BLaER1 (cell line): ENCODE measurements at regions not wholly inside any gene's neighbourhood (a gene's known extent, or its start where the extent isn't known, plus 50 kb on each side); places are given as distances from the start of the nearest gene placed in this dataset.
"Not testable (repeated sequence)": the region's sequence is repeated elsewhere in the genome, so short reads cannot be mapped to it uniquely, and the experiment has no call there.

Experiments
- H3K27ac ChIP-seq: shearing (Covaris generic); formaldehyde crosslinking; 2 replicates; pipeline ENCODE4 v1.8.1; 2022
- H3K27me3 ChIP-seq: shearing (Covaris generic); formaldehyde crosslinking; 2 replicates; pipeline ENCODE4 v1.8.1; 2022
- H3K36me3 ChIP-seq: shearing (Covaris generic); formaldehyde crosslinking; 2 replicates; pipeline ENCODE4 v1.8.1; 2022
- H3K4me1 ChIP-seq: shearing (Covaris generic); formaldehyde crosslinking; 2 replicates; pipeline ENCODE4 v1.8.1; 2022
- H3K4me2 ChIP-seq: shearing (Covaris generic); formaldehyde crosslinking; 2 replicates; pipeline ENCODE4 v1.8.1; 2022
- H3K4me3 ChIP-seq: shearing (Covaris generic); formaldehyde crosslinking; 2 replicates; pipeline ENCODE4 v1.8.1; 2022
- H3K9ac ChIP-seq: shearing (Covaris generic); formaldehyde crosslinking; 2 replicates; pipeline ENCODE4 v1.8.1; 2022
- H3K9me3 ChIP-seq: shearing (Covaris generic); formaldehyde crosslinking; 2 replicates; pipeline ENCODE4 v1.8.1; 2022
- H4K20me1 ChIP-seq: shearing (Covaris generic); formaldehyde crosslinking; 2 replicates; pipeline ENCODE4 v1.8.1; 2022
- Cebpa-rat ChIP-seq: shearing (Covaris generic); IDR thresholded peaks from 2 replicates; pipeline ENCODE4 v1.8.1; 2022

DNA sequence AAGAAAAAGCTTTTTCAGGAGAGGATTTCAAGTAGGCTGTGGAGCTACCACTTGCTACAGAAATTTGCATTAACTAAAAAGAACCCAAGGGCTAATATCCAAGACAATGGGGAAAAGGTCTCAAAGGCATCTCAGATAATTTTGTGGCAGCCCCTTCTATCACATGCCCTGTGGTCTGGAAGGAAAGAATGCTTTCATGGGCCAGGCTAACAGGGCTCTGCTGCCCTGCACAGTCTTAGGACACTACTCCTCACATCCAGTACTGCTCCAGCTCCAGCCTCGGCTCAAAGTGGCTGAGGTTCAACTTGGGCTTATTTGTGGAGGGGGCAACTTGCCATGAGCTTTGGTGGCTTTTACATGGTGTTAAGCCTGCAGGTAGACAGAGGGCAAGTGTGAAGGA is 1150.3 kb downstream of the CNTNAP5 start:
- Histone ChIP-seq H3K9me3 (no peaks in the 10 kb centered on the region), H3K27ac (no peak overlapping the region), H3K4me3 (no peak overlapping the region)

GRCh38 chr2:125185691-125186270 is 1160.7 kb downstream of the CNTNAP5 start:
- Histone ChIP-seq H3K4me1 (no peaks in the 10 kb centered on the region), H3K9me3 (no peaks in the 10 kb centered on the region), H3K27me3 (no peaks in the 10 kb centered on the region), H3K9ac (no peak overlapping the region), H3K27ac (no peak overlapping the region), H4K20me1 (no peaks in the 10 kb centered on the region), H3K4me3 (no peak overlapping the region), H3K36me3 (no peaks in the 10 kb centered on the region), H3K4me2 (no peak overlapping the region)
- no peak for TF ChIP-seq Cebpa-rat

More for the DNA sequence above, 1150.3 kb downstream of the CNTNAP5 start:
- no peaks in the 10 kb centered on the region for H3K4me1 ChIP-seq
- H3K36me3 ChIP-seq, result no peaks in the 10 kb centered on the region
- TF ChIP-seq Cebpa-rat, result no peak
- no peak overlapping the region for H3K4me2 ChIP-seq
- no peaks in the 10 kb centered on the region for H3K27me3 ChIP-seq
- H4K20me1 ChIP-seq, result no peaks in the 10 kb centered on the region
- H3K9ac ChIP-seq, result no peak overlapping the region

DNA sequence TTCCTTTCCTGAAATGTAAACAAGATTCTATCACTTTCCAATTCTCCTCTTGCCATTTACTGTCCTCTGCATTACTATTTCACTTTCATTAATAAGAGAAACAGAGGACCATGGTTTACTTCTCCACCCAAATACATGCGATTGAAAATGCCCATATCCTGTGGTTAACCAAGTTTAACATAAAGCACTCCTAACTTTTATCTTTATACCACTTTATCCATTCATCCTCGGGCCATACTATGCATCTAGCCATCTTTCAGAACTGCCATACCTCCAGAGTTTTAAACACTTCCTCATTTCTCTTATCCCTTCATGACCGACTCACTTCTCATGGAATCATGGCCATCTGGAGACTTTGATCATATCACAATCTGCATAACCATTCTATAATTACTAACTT is 1182.3 kb downstream of the CNTNAP5 start:
- no peak for TF ChIP-seq Cebpa-rat
- no peaks in the 10 kb centered on the region for H3K36me3 ChIP-seq
- H3K9me3 ChIP-seq, result no peaks in the 10 kb centered on the region
- H4K20me1 ChIP-seq, result no peaks in the 10 kb centered on the region
- H3K27ac ChIP-seq, result no peak overlapping the region
- H3K4me1 ChIP-seq, result no peaks in the 10 kb centered on the region
- H3K4me2 ChIP-seq, result no peak overlapping the region
- no peak overlapping the region for H3K9ac ChIP-seq
- H3K27me3 ChIP-seq, result no peaks in the 10 kb centered on the region
- no peak overlapping the region for H3K4me3 ChIP-seq

GRCh38 chr2:125216321-125216720 is 1191.2 kb downstream of the CNTNAP5 start:
- Histone ChIP-seq H3K4me2 (no peak overlapping the region), H3K4me3 (no peak overlapping the region), H3K9ac (no peak overlapping the region), H3K9me3 (peaks cover 9% of the 10 kb centered on the region; the same call in 1 of the 2 replicates), H3K36me3 (no peaks in the 10 kb centered on the region), H3K4me1 (no peaks in the 10 kb centered on the region), H3K27me3 (no peaks in the 10 kb centered on the region), H3K27ac (no peak overlapping the region), H4K20me1 (no peaks in the 10 kb centered on the region)
- TF ChIP-seq Cebpa-rat, result no peak

DNA sequence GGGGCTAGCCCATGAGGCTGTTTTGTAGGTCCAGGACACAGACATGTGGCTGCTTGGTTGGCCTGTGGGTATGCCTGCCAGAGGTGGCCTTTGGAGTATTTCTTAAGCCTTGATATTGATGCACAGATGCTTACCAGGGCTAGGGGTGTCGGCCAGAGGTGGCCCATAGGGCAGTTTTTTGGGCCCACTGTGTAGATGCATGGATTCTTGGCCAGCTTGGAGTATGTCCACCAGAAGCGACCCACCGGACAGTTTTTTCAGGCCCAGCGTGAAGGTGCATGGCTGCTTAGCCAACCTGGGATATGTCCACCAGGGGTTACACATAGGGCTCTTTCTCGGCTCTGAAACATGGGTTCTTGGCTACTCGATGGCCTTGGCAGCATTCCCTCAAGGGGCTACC is 1199.1 kb downstream of the CNTNAP5 start:
- Histone ChIP-seq H3K27me3 (no peaks in the 10 kb centered on the region), H3K9me3 (peaks cover 27% of the 10 kb centered on the region), H3K9ac (no peak overlapping the region), H3K27ac (no peak overlapping the region), H3K4me2 (no peak overlapping the region), H4K20me1 (no peaks in the 10 kb centered on the region), H3K36me3 (no peaks in the 10 kb centered on the region), H3K4me3 (no peak overlapping the region), H3K4me1 (no peaks in the 10 kb centered on the region)
- no peak for TF ChIP-seq Cebpa-rat

DNA sequence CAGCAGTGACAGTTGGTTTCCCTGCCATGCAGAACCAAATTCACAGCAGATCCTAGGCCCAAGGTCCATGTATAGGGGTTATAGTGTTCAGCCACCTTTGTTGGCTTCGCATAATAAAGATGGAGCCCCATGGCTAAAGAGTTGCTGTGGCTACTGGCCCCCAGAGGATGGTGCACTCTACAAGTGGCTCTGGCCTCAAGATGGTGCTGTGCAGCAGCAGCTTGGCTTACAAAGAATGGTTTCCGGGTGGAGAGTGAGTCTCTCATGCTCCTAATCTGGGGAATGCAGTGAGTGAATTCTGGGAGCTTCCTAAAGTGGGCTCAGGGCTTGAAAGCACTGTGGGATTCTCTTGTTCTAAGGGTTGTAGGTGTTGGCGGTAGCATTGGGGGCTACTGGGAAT is 1199.7 kb downstream of the CNTNAP5 start:
- TF ChIP-seq Cebpa-rat, result no peak
- Histone ChIP-seq H3K9ac (no peak overlapping the region), H3K4me1 (no peaks in the 10 kb centered on the region), H3K4me3 (no peak overlapping the region), H3K36me3 (no peaks in the 10 kb centered on the region), H3K27me3 (no peaks in the 10 kb centered on the region), H4K20me1 (no peaks in the 10 kb centered on the region), H3K4me2 (no peak overlapping the region), H3K27ac (no peak overlapping the region), H3K9me3 (peaks cover 27% of the 10 kb centered on the region)

DNA sequence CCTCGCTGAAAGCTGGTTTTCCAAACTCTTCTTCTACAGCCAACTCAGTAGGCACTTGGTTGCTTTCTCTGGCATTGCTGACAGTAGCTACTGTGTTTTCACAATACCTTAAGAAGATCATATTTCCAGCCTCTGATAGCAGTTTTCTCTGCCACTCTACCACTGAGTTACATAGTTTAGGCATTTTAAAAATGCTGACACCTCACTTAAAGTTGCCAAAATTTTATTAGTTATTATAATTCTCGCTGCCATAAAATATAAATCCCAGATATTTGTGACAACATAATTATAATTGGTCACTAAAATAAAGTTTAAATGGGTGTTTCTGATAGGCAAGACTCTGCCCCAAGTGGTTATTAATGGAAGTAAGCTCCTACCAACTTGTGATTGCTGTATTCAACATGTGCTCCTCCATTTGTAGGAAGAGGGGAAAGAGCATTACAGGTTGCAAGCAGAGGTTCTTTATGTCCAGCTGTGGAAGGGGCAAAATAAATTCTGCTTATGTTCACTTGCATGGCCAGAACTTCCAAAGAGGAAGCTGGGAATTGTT is 1202.8 kb downstream of the CNTNAP5 start:
- Histone ChIP-seq H3K4me1 (no peaks in the 10 kb centered on the region), H3K9ac (no peak overlapping the region), H3K4me3 (no peak overlapping the region), H3K27ac (no peak overlapping the region), H4K20me1 (no peaks in the 10 kb centered on the region), H3K9me3 (peaks cover 9% of the 10 kb centered on the region), H3K4me2 (no peak overlapping the region), H3K36me3 (no peaks in the 10 kb centered on the region), H3K27me3 (no peaks in the 10 kb centered on the region)
- no peak for TF ChIP-seq Cebpa-rat

DNA sequence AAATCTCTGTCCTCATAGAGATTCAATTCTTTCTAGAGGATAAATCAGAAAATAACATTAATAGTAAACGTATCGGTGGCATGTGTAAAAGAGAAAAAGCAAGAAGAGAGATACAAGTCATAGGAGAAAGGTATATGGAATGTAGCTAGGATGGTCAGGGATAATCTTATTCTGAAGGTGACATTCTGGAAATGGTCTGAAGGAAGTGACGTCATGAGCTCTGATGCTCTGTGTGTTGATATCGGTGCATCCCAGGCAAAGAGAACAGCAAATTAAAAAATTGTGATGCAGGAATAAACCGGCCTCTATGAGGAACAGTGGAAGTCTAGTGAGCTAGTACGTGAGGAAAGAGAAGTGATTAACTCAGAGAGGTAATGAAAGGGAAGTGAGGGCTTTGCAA is 1215.8 kb downstream of the CNTNAP5 start:
- no peaks in the 10 kb centered on the region for H3K27me3 ChIP-seq
- no peak overlapping the region for H3K4me3 ChIP-seq
- no peak for TF ChIP-seq Cebpa-rat
- H3K27ac ChIP-seq, result no peak overlapping the region
- no peak overlapping the region for H3K9ac ChIP-seq
- no peaks in the 10 kb centered on the region for H3K36me3 ChIP-seq
- H4K20me1 ChIP-seq, result no peaks in the 10 kb centered on the region
- no peaks in the 10 kb centered on the region for H3K9me3 ChIP-seq
- H3K4me2 ChIP-seq, result no peak overlapping the region
- H3K4me1 ChIP-seq, result no peaks in the 10 kb centered on the region

DNA sequence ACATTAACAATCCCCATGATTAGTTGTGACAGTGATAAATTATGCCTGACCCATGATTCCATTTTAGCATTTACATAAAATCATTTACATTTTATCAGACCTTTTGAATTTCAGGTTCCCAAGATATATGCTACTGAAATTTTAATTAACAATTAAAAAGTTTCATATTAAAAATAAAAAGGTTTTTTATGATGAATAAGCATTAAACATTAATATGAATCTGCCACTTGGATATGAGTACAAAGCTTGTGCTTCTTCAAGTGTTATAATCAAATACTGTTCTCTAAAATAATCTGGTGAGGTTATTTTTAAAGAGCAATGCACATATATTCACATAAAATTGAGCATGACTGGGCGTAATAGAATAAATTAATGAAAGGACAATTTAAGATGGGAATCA is 1218.0 kb downstream of the CNTNAP5 start:
- Histone ChIP-seq H3K27me3 (no peaks in the 10 kb centered on the region), H3K4me2 (no peak overlapping the region), H3K27ac (no peak overlapping the region), H4K20me1 (no peaks in the 10 kb centered on the region), H3K9me3 (no peaks in the 10 kb centered on the region), H3K36me3 (no peaks in the 10 kb centered on the region), H3K9ac (no peak overlapping the region), H3K4me1 (no peaks in the 10 kb centered on the region), H3K4me3 (no peak overlapping the region)
- no peak for TF ChIP-seq Cebpa-rat

- H3K9me3 ChIP-seq, result no peaks in the 10 kb centered on the region
- no peaks in the 10 kb centered on the region for H3K27me3 ChIP-seq
- no peaks in the 10 kb centered on the region for H3K4me1 ChIP-seq
- H3K4me2 ChIP-seq, result no peak overlapping the region
- H3K9ac ChIP-seq, result no peak overlapping the region
- H3K36me3 ChIP-seq, result no peaks in the 10 kb centered on the region
- no peak overlapping the region for H3K27ac ChIP-seq
- no peak overlapping the region for H3K4me3 ChIP-seq
- no peak for TF ChIP-seq Cebpa-rat
- no peaks in the 10 kb centered on the region for H4K20me1 ChIP-seq
These were observed 1228.9 kb downstream of the CNTNAP5 start for GRCh38 chr2:125254010-125254409.

DNA sequence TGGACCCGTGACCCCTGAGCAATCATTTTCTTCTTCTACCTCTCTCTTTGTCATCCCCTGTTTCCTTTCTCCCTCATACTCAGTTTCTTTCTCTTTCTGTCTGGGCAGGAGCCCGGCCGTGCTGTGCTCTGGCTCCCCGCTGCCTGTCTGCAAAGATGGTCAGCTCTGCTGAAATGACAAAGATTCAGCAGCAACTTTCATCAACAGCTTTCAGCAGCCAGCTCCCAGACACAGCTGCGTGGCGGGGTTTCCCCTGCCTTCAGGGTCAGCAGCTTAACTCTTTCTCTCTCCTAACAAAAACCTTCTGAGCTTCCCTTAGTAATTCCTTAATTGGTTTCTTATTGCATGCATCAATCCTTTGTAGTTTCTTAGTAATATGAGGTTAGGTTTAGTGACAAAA is 1234.4 kb downstream of the CNTNAP5 start:
- Histone ChIP-seq H3K9me3 (no peaks in the 10 kb centered on the region), H4K20me1 (no peaks in the 10 kb centered on the region), H3K4me2 (no peak overlapping the region), H3K27me3 (no peaks in the 10 kb centered on the region), H3K9ac (no peak overlapping the region), H3K36me3 (no peaks in the 10 kb centered on the region), H3K4me1 (no peaks in the 10 kb centered on the region), H3K4me3 (no peak overlapping the region), H3K27ac (no peak overlapping the region)
- no peak for TF ChIP-seq Cebpa-rat

DNA sequence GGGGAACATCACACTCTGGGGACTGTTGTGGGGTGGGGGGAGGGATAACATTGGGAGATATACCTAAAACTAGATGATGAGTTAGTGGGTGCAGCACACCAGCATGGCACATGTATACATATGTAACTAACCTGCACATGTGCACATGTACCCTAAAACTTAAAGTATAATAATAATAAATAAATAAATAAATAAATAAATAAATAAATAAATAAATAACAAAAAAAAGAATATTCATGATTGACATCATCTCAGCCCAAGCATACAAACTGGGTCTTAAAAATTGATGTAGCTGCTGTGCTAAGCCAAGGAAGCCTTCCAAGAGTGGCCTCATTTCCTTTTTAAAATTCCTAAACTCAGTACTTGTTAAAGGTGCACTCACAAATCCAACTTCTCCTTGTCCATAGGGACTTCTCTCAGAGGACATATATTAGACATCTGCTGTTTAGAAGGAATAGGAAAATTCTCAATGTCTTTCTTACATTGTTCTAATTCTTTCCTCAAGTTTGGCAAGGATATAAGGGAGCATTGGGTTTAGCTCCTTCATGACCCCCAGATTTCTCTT is 1235.4 kb downstream of the CNTNAP5 start:
- not testable (repeated sequence) for H3K4me1 ChIP-seq, H3K9me3 ChIP-seq, H3K27ac ChIP-seq, H3K36me3 ChIP-seq, H3K9ac ChIP-seq, H3K4me3 ChIP-seq, H4K20me1 ChIP-seq, H3K27me3 ChIP-seq, H3K4me2 ChIP-seq
